Activated T-helper 1 cell treated with anti-CD3 and anti-CD28 coated beads, Interleukin-2, amount 50 U/mL, for 16 hours (primary cell): ENCODE measurements at regions not wholly inside any gene's neighbourhood (a gene's known extent, or its start where the extent isn't known, plus 50 kb on each side); places are given as distances from the start of the nearest gene placed in this dataset.
"Not testable (repeated sequence)": the region's sequence is repeated elsewhere in the genome, so short reads cannot be mapped to it uniquely, and the experiment has no call there.

Experiments
- DNase-seq, 2 donors: peaks; one replicate each; pipeline ENCODE4 v3.0.0-alpha.2; 2020; ENCODE audit warnings: low read depth in 1 of 2, low spot score in 1 of 2

GRCh38 chr7:150193866-150194265 is 129.3 kb upstream of the LRRC61 start:
- DNase-seq = not testable (repeated sequence)
